Stomach (tissue), 8 donors: ENCODE measurements at regions not wholly inside any gene's neighbourhood (a gene's known extent, or its start where the extent isn't known, plus 50 kb on each side); places are given as distances from the start of the nearest gene placed in this dataset.

Source experiments
- DNase-seq, 2 donors: peaks; one replicate each; pipeline versions ENCODE4 v3.0.0 to v3.0.0-alpha.2; 2013 to 2019
- H3K27ac ChIP-seq, 5 donors: fragments of 200-600 bp in 4 of 5; sonication (generic) in 4 of 5; one replicate each; pipeline ENCODE4 v1.5.1; 2013 to 2019; ENCODE audit warnings: mild to moderate bottlenecking in 1 of 5, moderate library complexity in 1 of 5
- H3K27me3 ChIP-seq, 3 donors: fragments of 200-600 bp; sonication (generic); one replicate each; pipeline ENCODE4 v1.5.1; 2017 to 2019; ENCODE audit warnings: mixed run types in 1 of 3
- H3K36me3 ChIP-seq, 4 donors: fragments of 200-600 bp; sonication (generic); 1 replicate in 3 of 4; 2 replicates in 1 of 4; pipeline ENCODE4 v1.5.1; 2016 to 2019
- H3K4me1 ChIP-seq, 4 donors: fragments of 200-600 bp; sonication (generic); one replicate each; pipeline ENCODE4 v1.5.1; 2016 to 2019
- H3K4me3 ChIP-seq, 4 donors: fragments of 200-600 bp; sonication (generic) in 3 of 4; one replicate each; pipeline ENCODE4 v1.5.1; 2016 to 2019; ENCODE audit warnings: mild to moderate bottlenecking in 1 of 4
- H3K9me3 ChIP-seq, 4 donors: fragments of 200-600 bp; sonication (generic); one replicate each; pipeline ENCODE4 v1.5.1; 2016 to 2019
- EP300 ChIP-seq: sonication (generic); formaldehyde crosslinking; IDR thresholded peaks from one replicate; pipeline ENCODE4 v1.6.1; 2017; ENCODE audit warnings: antibody characterized with exemption
- POLR2A ChIP-seq, 4 donors: fragments of 450-650 bp; IDR thresholded peaks; one replicate each; pipeline ENCODE4 v1.6.1; 2016; ENCODE audit warnings: antibody characterized with exemption in 4 of 4, control low read depth in 2 of 4, mild to moderate bottlenecking in 1 of 4, moderate library complexity in 1 of 4
- POLR2AphosphoS5 ChIP-seq, 3 donors: sonication (generic); formaldehyde crosslinking; IDR thresholded peaks; one replicate each; pipeline ENCODE4 v1.6.1; 2016; ENCODE audit warnings: antibody characterized with exemption in 3 of 3
- WGBS, 5 donors: extraction: QIAGEN DNeasy Blood & Tissue Kit in 3 of 5; methylation state at CpG; one replicate each; pipeline versions ENCODE4 v1.1.5 to v1.1.7; 2013 to 2018; 5-methylcytosine and 5-hydroxymethylcytosine counted together
- intact Hi-C: fragments of 100-400 bp; cut with DNase I; formaldehyde crosslinking; loops from one replicate; pipeline ENCODE4 v1.15.1; 2023; ENCODE audit warnings: low total_unique reads
- TF ChIP-seq, protein P1 (sequence below), 7 experiments: fragments of 450-650 bp in 4 of 7; fragments of 200-600 bp in 3 of 7; sonication (generic) in 3 of 7; IDR thresholded peaks; one replicate each; pipeline ENCODE4 v1.5.1; 2016 to 2019; ENCODE audit warnings: antibody characterized with exemption in 7 of 7, control low read depth in 2 of 7, mild to moderate bottlenecking in 1 of 7
- donor health status: healthy with polysubstance abuse.
- donor health status: Bipolar disorder and iron deficiency.
- donor health status: healthy.

DNA sequence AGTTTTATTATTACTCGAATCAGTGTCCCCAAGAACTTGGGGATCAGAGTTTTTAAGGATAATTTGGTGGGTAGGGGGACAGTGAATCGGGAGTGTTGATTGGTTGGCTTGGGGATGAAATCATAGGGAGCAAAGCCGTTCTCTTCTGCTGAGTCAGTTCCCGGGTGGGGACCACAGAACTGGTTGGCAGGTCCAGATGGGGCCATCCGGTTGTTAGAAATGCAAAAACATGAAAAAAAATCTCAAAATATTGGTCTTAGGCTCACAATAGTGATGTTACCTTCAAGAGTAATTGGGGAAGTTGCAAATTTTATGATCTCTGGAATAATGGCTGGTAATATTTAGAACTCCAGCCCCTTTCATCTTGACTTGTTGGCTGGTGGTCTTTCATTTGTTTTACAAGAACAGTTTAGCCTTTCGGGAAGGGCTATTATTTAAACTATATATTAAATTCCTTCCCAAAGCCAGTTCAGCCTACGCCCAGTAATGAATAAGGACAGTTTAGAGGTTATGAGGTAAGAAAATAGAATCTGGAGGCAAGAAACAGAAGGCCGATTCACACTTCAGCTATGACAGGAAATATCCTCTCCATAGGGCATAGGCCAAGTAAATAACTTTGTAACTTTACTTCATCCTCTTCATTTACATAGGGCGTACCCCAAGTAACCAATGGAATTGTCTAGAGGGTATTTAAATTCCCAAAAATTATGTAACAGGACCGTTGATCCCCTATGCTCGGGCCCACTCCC lies 164.1 kb upstream of the STS start:
- Histone ChIP-seq H3K4me3 (no peak overlapping the region), H3K27ac (no peak overlapping the region), H3K36me3 (no peaks in the 10 kb centered on the region), H3K9me3 (no peaks in the 10 kb centered on the region), H3K27me3 (no peaks in the 10 kb centered on the region), H3K4me1 (peaks cover 0 to 14% (median 2%) of the 10 kb centered on the region in 4 donors)
- intact Hi-C loops = no loop called here
- TF ChIP-seq POLR2AphosphoS5 (IDR thresholded peaks at IDR 0.05) = no peak
- TF ChIP-seq EP300 = no peak
- TF ChIP-seq POLR2A (IDR thresholded peaks at IDR 0.05) = no peak
- TF ChIP-seq, protein P1, sequence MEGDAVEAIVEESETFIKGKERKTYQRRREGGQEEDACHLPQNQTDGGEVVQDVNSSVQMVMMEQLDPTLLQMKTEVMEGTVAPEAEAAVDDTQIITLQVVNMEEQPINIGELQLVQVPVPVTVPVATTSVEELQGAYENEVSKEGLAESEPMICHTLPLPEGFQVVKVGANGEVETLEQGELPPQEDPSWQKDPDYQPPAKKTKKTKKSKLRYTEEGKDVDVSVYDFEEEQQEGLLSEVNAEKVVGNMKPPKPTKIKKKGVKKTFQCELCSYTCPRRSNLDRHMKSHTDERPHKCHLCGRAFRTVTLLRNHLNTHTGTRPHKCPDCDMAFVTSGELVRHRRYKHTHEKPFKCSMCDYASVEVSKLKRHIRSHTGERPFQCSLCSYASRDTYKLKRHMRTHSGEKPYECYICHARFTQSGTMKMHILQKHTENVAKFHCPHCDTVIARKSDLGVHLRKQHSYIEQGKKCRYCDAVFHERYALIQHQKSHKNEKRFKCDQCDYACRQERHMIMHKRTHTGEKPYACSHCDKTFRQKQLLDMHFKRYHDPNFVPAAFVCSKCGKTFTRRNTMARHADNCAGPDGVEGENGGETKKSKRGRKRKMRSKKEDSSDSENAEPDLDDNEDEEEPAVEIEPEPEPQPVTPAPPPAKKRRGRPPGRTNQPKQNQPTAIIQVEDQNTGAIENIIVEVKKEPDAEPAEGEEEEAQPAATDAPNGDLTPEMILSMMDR (IDR thresholded peaks at IDR 0.05) = no peak
- 83 to 91% (median 85%) methylated on average over 11 of the region's 11 CpGs for WGBS, 5 donors
- no peak for DNase-seq

DNA sequence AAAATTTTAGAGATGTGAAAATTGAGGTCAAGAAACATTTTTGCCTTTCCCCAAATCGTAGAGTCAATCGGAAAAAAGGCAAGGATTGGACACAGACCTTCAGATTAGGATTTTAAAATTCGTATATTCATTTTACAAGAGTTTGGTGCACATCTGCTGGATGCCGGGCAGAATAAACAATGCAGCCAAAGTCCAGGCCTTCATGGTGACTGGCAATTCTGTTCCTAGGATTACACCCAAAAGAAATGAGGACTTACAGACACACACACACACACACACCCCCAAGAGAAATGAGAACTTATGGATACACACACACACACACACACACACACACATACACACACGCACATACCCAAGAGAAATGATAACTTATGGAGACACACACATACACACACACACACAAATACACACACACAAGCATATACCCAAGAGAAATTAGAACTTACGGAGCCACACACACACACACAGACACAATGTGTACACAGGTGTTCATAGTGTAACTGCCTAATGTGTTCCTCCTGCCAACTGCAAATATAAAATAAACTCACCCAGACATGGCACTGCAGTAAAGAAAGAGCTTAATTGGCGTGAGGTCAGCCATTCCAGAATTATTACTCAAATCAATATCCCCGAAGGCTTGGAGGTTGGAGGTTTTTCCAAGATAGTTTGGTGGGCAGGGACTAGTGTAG lies 165.7 kb upstream of the STS start:
- 73 to 82% (median 77%) methylated on average over 8 of the region's 8 CpGs for WGBS, 5 donors
- H3K27ac ChIP-seq = no peak overlapping the region
- H3K4me3 ChIP-seq = no peak overlapping the region
- H3K4me1 ChIP-seq = peaks cover 0 to 6% (median 2%) of the 10 kb centered on the region in 4 donors
- H3K36me3 ChIP-seq = peaks cover 0 to 5% (median 0%) of the 10 kb centered on the region in 4 donors
- H3K9me3 ChIP-seq = no peaks in the 10 kb centered on the region
- no peaks in the 10 kb centered on the region for H3K27me3 ChIP-seq
- no peak for DNase-seq
- intact Hi-C loops = no loop called here
- TF ChIP-seq POLR2AphosphoS5 (IDR thresholded peaks at IDR 0.05) (no peak), EP300 (no peak)

DNA sequence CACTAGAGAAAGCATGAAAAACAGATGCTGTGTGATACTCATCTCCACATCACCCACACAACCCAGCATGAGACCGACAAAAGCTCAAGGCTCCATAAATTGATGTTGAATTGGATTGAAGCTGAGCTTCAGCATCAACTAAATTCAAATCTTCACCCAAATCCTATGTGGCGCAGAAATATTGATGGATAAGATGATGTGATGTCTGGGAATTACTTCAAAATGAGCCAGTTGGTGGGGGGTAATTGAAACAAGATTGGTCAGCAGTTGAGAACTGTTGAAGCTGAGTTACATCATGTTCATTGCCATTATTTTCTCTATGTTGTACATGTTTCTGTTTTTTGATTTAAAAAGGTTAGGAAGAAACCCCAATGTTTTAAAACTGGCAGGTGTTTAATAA lies 166.5 kb upstream of the STS start:
- Histone ChIP-seq H3K9me3 (no peaks in the 10 kb centered on the region), H3K36me3 (peaks cover 0 to 6% (median 0%) of the 10 kb centered on the region in 4 donors), H3K27ac (no peak overlapping the region), H3K4me3 (no peak overlapping the region), H3K27me3 (no peaks in the 10 kb centered on the region), H3K4me1 (peaks cover 0 to 6% (median 2%) of the 10 kb centered on the region in 4 donors)
- intact Hi-C loops = no loop called here
- TF ChIP-seq, protein P1 (IDR thresholded peaks at IDR 0.05) = no peak
- TF ChIP-seq EP300 (no peak), POLR2AphosphoS5 (IDR thresholded peaks at IDR 0.05) (no peak), POLR2A (IDR thresholded peaks at IDR 0.05) (no peak)
- no peak for DNase-seq
- WGBS, 5 donors = 89 to 94% (median 94%) methylated on average over 2 of the region's 2 CpGs

DNA sequence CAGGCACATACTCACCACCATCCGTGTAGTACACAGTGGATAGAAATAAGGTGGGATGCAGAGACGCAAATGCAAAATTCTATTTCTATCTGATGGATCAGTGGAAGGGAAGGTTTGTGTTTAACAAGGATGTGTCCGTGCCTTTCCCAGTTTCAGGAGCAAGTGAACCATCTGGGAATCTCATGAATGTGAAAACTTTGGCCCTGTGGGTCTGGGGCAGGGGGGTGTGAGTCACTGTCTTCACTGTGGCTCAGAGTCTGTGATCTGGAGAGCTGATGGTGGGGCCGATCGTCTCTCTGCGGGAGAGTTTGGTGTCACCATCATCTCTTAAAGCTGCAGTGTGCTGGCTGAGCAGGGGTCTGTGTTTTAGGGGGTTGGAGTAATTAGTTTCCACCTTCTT lies 179.3 kb upstream of the STS start:
- WGBS, 5 donors = 80 to 93% (median 86%) methylated on average over 5 to 6 of the region's 6 CpGs
- TF ChIP-seq POLR2A (IDR thresholded peaks at IDR 0.05) (no peak), POLR2AphosphoS5 (IDR thresholded peaks at IDR 0.05) (no peak), EP300 (no peak)
- TF ChIP-seq, protein P1 (IDR thresholded peaks at IDR 0.05) = no peak
- intact Hi-C loops = no loop called here
- Histone ChIP-seq H3K27ac (no peak overlapping the region), H3K27me3 (no peaks in the 10 kb centered on the region), H3K9me3 (peaks cover 0 to 6% (median 0%) of the 10 kb centered on the region in 4 donors), H3K36me3 (no peaks in the 10 kb centered on the region), H3K4me3 (no peak overlapping the region), H3K4me1 (no peaks in the 10 kb centered on the region)
- no peak for DNase-seq
